C4-2B (cell line): ENCODE measurements at regions not wholly inside any gene's neighbourhood (a gene's known extent, or its start where the extent isn't known, plus 50 kb on each side); places are given as distances from the start of the nearest gene placed in this dataset.
"Not testable (repeated sequence)": the region's sequence is repeated elsewhere in the genome, so short reads cannot be mapped to it uniquely, and the experiment has no call there.

Source experiments
- CTCF ChIP-seq: fragments of 450-650 bp; conservative IDR thresholded peaks from 2 replicates; pipeline ENCODE4 v1.5.1; 2017; ENCODE audit warnings: mild to moderate bottlenecking
- ZFX ChIP-seq: fragments of 450-650 bp; IDR thresholded peaks from 2 replicates; pipeline ENCODE4 v1.6.1; 2017

- not testable (repeated sequence) for TF ChIP-seq CTCF, ZFX
Measured at GRCh38 chr7:153569520-153569919, 482.7 kb upstream of the DPP6 start.
